ENCODE measurements at regions not wholly inside any gene's neighbourhood (a gene's known extent, or its start where the extent isn't known, plus 50 kb on each side); places are given as distances from the start of the nearest gene placed in this dataset.

DNA sequence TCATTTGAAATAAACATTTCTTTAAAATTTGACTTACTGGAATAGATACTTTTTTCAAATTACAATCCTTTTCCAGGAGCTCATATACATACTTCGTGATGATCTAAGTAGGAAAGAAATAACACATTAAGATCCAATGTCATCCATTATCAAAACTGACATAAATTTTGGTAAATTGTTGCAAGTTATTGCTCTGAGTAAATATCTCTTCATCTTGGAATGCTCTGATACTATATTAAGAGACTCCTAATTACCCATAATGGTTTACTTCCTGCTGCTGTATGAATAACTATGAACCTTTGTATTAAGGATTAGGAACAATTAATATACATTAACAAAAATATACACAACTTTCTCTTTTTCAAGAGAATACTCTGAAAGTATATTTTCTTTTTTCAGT lies 223.0 kb upstream of the POU5F2 start:
- H3K4me3 ChIP-seq: no peak overlapping the region
- WGBS (ENCODE audit: missing lambda C conversion rate): 96% methylated on average over 1 of the region's 1 CpG
- ChIA-PET POLR2A (no interaction called here), CTCF (no interaction called here)
- no peak overlapping the region for H3K27ac ChIP-seq
- no peak for ATAC-seq
- no peaks in the 10 kb centered on the region for H3K4me1 ChIP-seq
- no peak for DNase-seq (ENCODE audit: low read depth in 1 of 2, low spot score in 1 of 2)
- H3K9me3 ChIP-seq: no peaks in the 10 kb centered on the region
- no peak for TF ChIP-seq RAD21 (conservative IDR thresholded peaks at IDR 0.05 in 1 of 2, IDR thresholded peaks at IDR 0.05 in 1 of 2)
- TF ChIP-seq CEBPB (IDR thresholded peaks at IDR 0.05): no peak
- no peak overlapping the region for H3K4me2 ChIP-seq
- no peak for FAIRE-seq

GRCh38 chr5:93960042-93960441 lies 218.6 kb upstream of the POU5F2 start:
- ChIA-PET POLR2A (no interaction called here), CTCF (no interaction called here)
- peak; percentile 69 for TF ChIP-seq MAFK (IDR thresholded peaks at IDR 0.05; ENCODE audit: partially characterized antibody)
- TF ChIP-seq FOSB (CRISPR knock-in tag; IDR thresholded peaks at IDR 0.05): no peak
- no peak for TF ChIP-seq RAD21 (conservative IDR thresholded peaks at IDR 0.05 in 1 of 2, IDR thresholded peaks at IDR 0.05 in 1 of 2)
- TF ChIP-seq HDAC2 (IDR thresholded peaks at IDR 0.05): no peak
- no peak for TF ChIP-seq POLR2AphosphoS2 (conservative IDR thresholded peaks at IDR 0.05; ENCODE audit: low read length)
- TF ChIP-seq ESRRA (IDR thresholded peaks at IDR 0.05; ENCODE audit: borderline replicate concordance, low read length): no peak

DNA sequence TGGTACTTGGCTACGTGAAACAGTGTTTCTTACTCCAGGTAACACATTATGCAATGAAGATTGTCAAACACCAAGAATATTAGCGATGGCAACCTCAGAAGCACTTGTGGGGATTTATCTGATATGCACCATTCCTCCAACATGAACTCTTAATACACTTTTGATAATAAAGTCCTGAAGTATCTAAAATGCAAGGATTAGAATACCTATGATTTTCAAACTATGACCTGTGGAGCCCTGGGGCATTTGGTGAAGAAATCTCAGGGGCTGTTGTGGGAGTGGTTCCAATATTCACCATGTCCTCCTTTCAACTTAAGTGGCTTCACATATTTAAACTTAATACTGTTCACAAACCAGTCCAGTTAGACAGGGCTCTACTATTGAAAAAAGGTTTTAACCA lies 214.6 kb upstream of the POU5F2 start:
- no peaks in the 10 kb centered on the region for H3K4me1 ChIP-seq
- DNase-seq (ENCODE audit: low read depth in 1 of 2, low spot score in 1 of 2) (no peak), ATAC-seq (no peak), FAIRE-seq (no peak)
- no peak overlapping the region for H3K27ac ChIP-seq
- ChIA-PET CTCF (no interaction called here), POLR2A (no interaction called here)
- no peak overlapping the region for H3K4me3 ChIP-seq
- no peaks in the 10 kb centered on the region for H3K9me3 ChIP-seq
- TF ChIP-seq POLR2A (IDR thresholded peaks at IDR 0.05; ENCODE audit: low read length) (no peak), SMC3 (IDR thresholded peaks at IDR 0.05) (no peak), HMGXB4 (CRISPR knock-in tag; IDR thresholded peaks at IDR 0.05; ENCODE audit: borderline replicate concordance) (no peak)
- WGBS (ENCODE audit: missing lambda C conversion rate): 90% methylated on average over 2 of the region's 2 CpGs
- no peak overlapping the region for H3K4me2 ChIP-seq

More at GRCh38 chr5:93960042-93960441, 218.6 kb upstream of the POU5F2 start:
- Histone ChIP-seq H3K4me1 (no peaks in the 10 kb centered on the region), H3K4me2 (no peak overlapping the region), H3K27ac (no peak overlapping the region), H3K9me3 (no peaks in the 10 kb centered on the region), H3K4me3 (no peak overlapping the region)
- WGBS (ENCODE audit: missing lambda C conversion rate): 95% methylated on average over 3 of the region's 3 CpGs
- no peak for FAIRE-seq
- DNase-seq (ENCODE audit: low read depth in 1 of 2, low spot score in 1 of 2): no peak
- ATAC-seq: no peak

- ChIA-PET POLR2A (no interaction called here), CTCF (no interaction called here)
- H3K27ac ChIP-seq: no peak overlapping the region
- no peaks in the 10 kb centered on the region for H3K4me1 ChIP-seq
- FAIRE-seq: no peak
- ATAC-seq: no peak
- no peaks in the 10 kb centered on the region for H3K9me3 ChIP-seq
- H3K4me2 ChIP-seq: no peak overlapping the region
- TF ChIP-seq, protein P1, sequence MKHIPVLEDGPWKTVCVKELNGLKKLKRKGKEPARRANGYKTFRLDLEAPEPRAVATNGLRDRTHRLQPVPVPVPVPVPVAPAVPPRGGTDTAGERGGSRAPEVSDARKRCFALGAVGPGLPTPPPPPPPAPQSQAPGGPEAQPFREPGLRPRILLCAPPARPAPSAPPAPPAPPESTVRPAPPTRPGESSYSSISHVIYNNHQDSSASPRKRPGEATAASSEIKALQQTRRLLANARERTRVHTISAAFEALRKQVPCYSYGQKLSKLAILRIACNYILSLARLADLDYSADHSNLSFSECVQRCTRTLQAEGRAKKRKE (CRISPR knock-in tag; IDR thresholded peaks at IDR 0.05; ENCODE audit: low read depth): no peak
- TF ChIP-seq MAZ (IDR thresholded peaks at IDR 0.05; ENCODE audit: borderline replicate concordance, low read depth, low read length): no peak
- TF ChIP-seq HMGXB4 (CRISPR knock-in tag; IDR thresholded peaks at IDR 0.05; ENCODE audit: borderline replicate concordance): no peak
- TF ChIP-seq SREBF2 (IDR thresholded peaks at IDR 0.05): no peak
- TF ChIP-seq BCL3 (IDR thresholded peaks at IDR 0.05): no peak
- no peak for TF ChIP-seq TP53 (CRISPR knock-in tag; IDR thresholded peaks at IDR 0.05)
- no peak for TF ChIP-seq KDM1A (IDR thresholded peaks at IDR 0.05; ENCODE audit: low read depth)
- TF ChIP-seq TFCP2L1 (CRISPR knock-in tag; IDR thresholded peaks at IDR 0.05): no peak
- no peak overlapping the region for H3K4me3 ChIP-seq
- DNase-seq (ENCODE audit: low read depth in 1 of 2, low spot score in 1 of 2): no peak
- 88% methylated on average over 5 of the region's 5 CpGs for WGBS (ENCODE audit: missing lambda C conversion rate)
Measured at GRCh38 chr5:93954421-93955069, 213.1 kb upstream of the POU5F2 start.
